PC-9 (cell line): ENCODE measurements at regions not wholly inside any gene's neighbourhood (a gene's known extent, or its start where the extent isn't known, plus 50 kb on each side); places are given as distances from the start of the nearest gene placed in this dataset.

Source experiments
- CTCF ChIP-seq: fragments of 200-600 bp; sonication (generic); conservative IDR thresholded peaks from 2 replicates; pipeline ENCODE4 v1.6.1; 2017; ENCODE audit warnings: mixed run types, antibody characterized with exemption, mild to moderate bottlenecking, moderate library complexity
- EZH2 ChIP-seq: fragments of 200-600 bp; sonication (generic); IDR thresholded peaks from 2 replicates; pipeline ENCODE4 v1.8.0; 2017; ENCODE audit warnings: antibody characterized with exemption, low read depth

GRCh38 chr12:47441490-47441889, 264.3 kb downstream of the RPAP3 start:
- no peak for TF ChIP-seq CTCF
- no peak for TF ChIP-seq EZH2
